CD4-positive, alpha-beta T cell (primary cell): ENCODE measurements at regions not wholly inside any gene's neighbourhood (a gene's known extent, or its start where the extent isn't known, plus 50 kb on each side); places are given as distances from the start of the nearest gene placed in this dataset.
"Not testable (repeated sequence)": the region's sequence is repeated elsewhere in the genome, so short reads cannot be mapped to it uniquely, and the experiment has no call there.

Source experiments
- ATAC-seq: fragments of 200-7000 bp; cut with Tn5 transposase; one replicate; pipeline ENCODE4 v1.10.0; 2022; ENCODE audit warnings: mild to moderate bottlenecking; ENCODE audit not compliant: poor library complexity
- CTCF ChIA-PET: fragments of 350-600 bp; sonication (Branson Sonifier 250); formaldehyde crosslinking; loops from one replicate; lab custom pipeline; 2021; ENCODE audit warnings: antibody characterized with exemption, inconsistent platforms; lab: Charles Lee
- POLR2A ChIA-PET: fragments of 350-600 bp; sonication (Branson Sonifier 250); formaldehyde crosslinking; loops from one replicate; lab custom pipeline; 2021; ENCODE audit warnings: antibody characterized with exemption, inconsistent platforms; lab: Charles Lee
- DNase-seq, 14 experiments: peaks; one replicate each; pipeline ENCODE4 v3.0.0-alpha.2; 2013 to 2020; ENCODE audit warnings: mixed read lengths in 2 of 14
- H3K27ac ChIP-seq, 2 donors: one replicate each; pipeline versions ENCODE4 v1.5.1 to v1.7.0; 2013; ENCODE audit warnings: low read length in 2 of 2, low read depth in 1 of 2, mild to moderate bottlenecking in 1 of 2
- H3K27me3 ChIP-seq, 2 experiments: 1 replicate in 1 of 2; 2 replicates in 1 of 2; pipeline versions ENCODE4 v1.6.1 to v1.7.0; 2013; ENCODE audit warnings: low read length in 2 of 2, control low read depth in 1 of 2, mild to moderate bottlenecking in 1 of 2, moderate library complexity in 1 of 2; ENCODE audit not compliant: insufficient read depth in 2 of 2, control insufficient read depth in 1 of 2
- H3K36me3 ChIP-seq: one replicate; pipeline ENCODE4 v1.6.1; 2013; ENCODE audit warnings: low read length, control low read depth; ENCODE audit not compliant: insufficient read depth
- H3K4me1 ChIP-seq: one replicate; pipeline ENCODE4 v1.6.1; 2013; ENCODE audit warnings: low read length, control low read depth; ENCODE audit not compliant: insufficient read depth
- H3K4me3 ChIP-seq: one replicate; pipeline ENCODE4 v1.5.1; 2013; ENCODE audit warnings: mild to moderate bottlenecking, low read length, moderate library complexity
- H3K9me3 ChIP-seq, 2 experiments: 1 replicate in 1 of 2; 2 replicates in 1 of 2; pipeline versions ENCODE4 v1.6.1 to v1.7.0; 2013; ENCODE audit warnings: low read length in 2 of 2, mild to moderate bottlenecking in 2 of 2, control low read depth in 1 of 2, moderate library complexity in 1 of 2; ENCODE audit not compliant: control insufficient read depth in 1 of 2, insufficient read depth in 1 of 2
- H3K27ac Mint-ChIP-seq: one replicate; pipeline ENCODE4 v1.8.0; 2020; ENCODE audit warnings: mixed read lengths
- H3K27me3 Mint-ChIP-seq: one replicate; pipeline ENCODE4 v1.8.0; 2021; ENCODE audit warnings: mixed read lengths
- H3K36me3 Mint-ChIP-seq: one replicate; pipeline ENCODE4 v1.8.0; 2021; ENCODE audit warnings: low read depth, mixed read lengths
- H3K4me1 Mint-ChIP-seq: one replicate; pipeline ENCODE4 v1.8.0; 2021; ENCODE audit warnings: low read depth, mixed read lengths
- H3K4me3 Mint-ChIP-seq: one replicate; pipeline ENCODE4 v1.8.0; 2020; ENCODE audit warnings: mild to moderate bottlenecking, mixed read lengths
- H3K9me3 Mint-ChIP-seq: one replicate; pipeline ENCODE4 v1.8.0; 2020; ENCODE audit warnings: mixed read lengths
- CTCF ChIP-seq: fragments of 200-600 bp; IDR thresholded peaks from one replicate; pipeline ENCODE4 v1.8.0; 2022; ENCODE audit warnings: antibody characterized with exemption, mild to moderate bottlenecking
- intact Hi-C, 2 experiments: fragments of 100-400 bp; cut with DNase I in 1 of 2; cut with micrococcal nuclease in 1 of 2; formaldehyde crosslinking; loops; one replicate each; pipeline versions ENCODE4 v1.15.1 to v1.9.0; 2023 to 2025; cut with DNase I, micrococcal nuclease

GRCh38 chr10:37448161-37448560 is 322.8 kb downstream of the ANKRD30A start:
- no peaks in the 10 kb centered on the region for H3K4me1 Mint-ChIP-seq
- DNase-seq (no peak), ATAC-seq (no peak)
- ChIA-PET CTCF (no interaction called here), POLR2A (no interaction called here)
- no peak overlapping the region for H3K27ac ChIP-seq
- H3K27me3 Mint-ChIP-seq, result no peaks in the 10 kb centered on the region
- peaks cover 6% of the 10 kb centered on the region for H3K9me3 Mint-ChIP-seq
- no peaks in the 10 kb centered on the region for H3K27me3 ChIP-seq
- no peaks in the 10 kb centered on the region for H3K4me1 ChIP-seq
- intact Hi-C loops, result loop anchor here in 1 of 2 experiments (10.0 kb wide), 1 partner anchor 63 kb away; no protein-coding TSS in a partner anchor
- no peak for TF ChIP-seq CTCF
- H3K4me3 ChIP-seq, result no peak overlapping the region
- no peak overlapping the region for H3K27ac Mint-ChIP-seq
- H3K36me3 Mint-ChIP-seq, result no peaks in the 10 kb centered on the region
- no peaks in the 10 kb centered on the region for H3K36me3 ChIP-seq
- peaks cover 4 to 9% of the 10 kb centered on the region in 2 experiments for H3K9me3 ChIP-seq
- no peak overlapping the region for H3K4me3 Mint-ChIP-seq

- peaks cover 13% of the 10 kb centered on the region for H3K9me3 Mint-ChIP-seq
- ChIA-PET CTCF (no interaction called here), POLR2A (no interaction called here)
- H3K36me3 Mint-ChIP-seq, result no peaks in the 10 kb centered on the region
- DNase-seq, result no peak
- no peaks in the 10 kb centered on the region for H3K4me1 Mint-ChIP-seq
- ATAC-seq, result no peak
- peaks cover 0 to 9% of the 10 kb centered on the region in 2 experiments for H3K9me3 ChIP-seq
- intact Hi-C loops, result loop anchor here in 1 of 2 experiments (10.0 kb wide), 1 partner anchor 58 kb away; no protein-coding TSS in a partner anchor
- H3K36me3 ChIP-seq, result no peaks in the 10 kb centered on the region
- no peak overlapping the region for H3K4me3 ChIP-seq
- no peak overlapping the region for H3K27ac ChIP-seq
- H3K27me3 ChIP-seq, result no peaks in the 10 kb centered on the region
- no peaks in the 10 kb centered on the region for H3K27me3 Mint-ChIP-seq
- H3K27ac Mint-ChIP-seq, result no peak overlapping the region
- H3K4me3 Mint-ChIP-seq, result no peak overlapping the region
- no peak for TF ChIP-seq CTCF
- H3K4me1 ChIP-seq, result no peaks in the 10 kb centered on the region
Observed at GRCh38 chr10:37442882-37443281, 317.5 kb downstream of the ANKRD30A start.

- POLR2A ChIA-PET, H3K27me3 ChIP-seq, H3K9me3 ChIP-seq, H3K4me3 ChIP-seq, H3K4me1 ChIP-seq, H3K36me3 ChIP-seq, H3K27me3 Mint-ChIP-seq, H3K4me1 Mint-ChIP-seq, H3K27ac ChIP-seq, H3K36me3 Mint-ChIP-seq, H3K9me3 Mint-ChIP-seq, DNase-seq, CTCF ChIA-PET, H3K4me3 Mint-ChIP-seq, H3K27ac Mint-ChIP-seq, ATAC-seq: not testable (repeated sequence)
- intact Hi-C loops, result loop anchor here in 1 of 2 experiments (10.0 kb wide), 1 partner anchor 56 kb away; no protein-coding TSS in a partner anchor
Observed at GRCh38 chr10:37441224-37441623, 315.8 kb downstream of the ANKRD30A start.

- Mint-ChIP-seq H3K27ac (no peak overlapping the region), H3K4me3 (no peak overlapping the region), H3K9me3 (peaks cover 9% of the 10 kb centered on the region), H3K36me3 (no peaks in the 10 kb centered on the region), H3K27me3 (no peaks in the 10 kb centered on the region), H3K4me1 (no peaks in the 10 kb centered on the region)
- no peak overlapping the region for H3K27ac ChIP-seq
- no peaks in the 10 kb centered on the region for H3K4me1 ChIP-seq
- H3K36me3 ChIP-seq, result no peaks in the 10 kb centered on the region
- no peak for TF ChIP-seq CTCF
- no peak overlapping the region for H3K4me3 ChIP-seq
- intact Hi-C loops, result loop anchor here in 1 of 2 experiments (10.0 kb wide), 1 partner anchor 55 kb away; no protein-coding TSS in a partner anchor
- DNase-seq (no peak), ATAC-seq (no peak)
- CTCF ChIA-PET, result no interaction called here
- POLR2A ChIA-PET, result no interaction called here
- no peaks in the 10 kb centered on the region for H3K9me3 ChIP-seq
- no peaks in the 10 kb centered on the region for H3K27me3 ChIP-seq
Observed at GRCh38 chr10:37439826-37440225, 314.4 kb downstream of the ANKRD30A start.
